Activated T-helper 17 cell treated with anti-CD3 and anti-CD28 coated beads, Interleukin-2, amount 50 U/mL, for 72 hours (primary cell): ENCODE measurements at regions not wholly inside any gene's neighbourhood (a gene's known extent, or its start where the extent isn't known, plus 50 kb on each side); places are given as distances from the start of the nearest gene placed in this dataset.

Experiments
- ATAC-seq: fragments of 150-1000 bp; cut with Tn5 transposase; replicated peaks from 2 replicates; pipeline ENCODE4 v1.10.0; 2021; ENCODE audit warnings: mild to moderate bottlenecking, moderate library complexity
- H3K27ac Mint-ChIP-seq: one replicate; pipeline ENCODE4 v1.8.0; 2022; ENCODE audit warnings: mixed read lengths
- H3K27me3 Mint-ChIP-seq: one replicate; pipeline ENCODE4 v1.8.0; 2022; ENCODE audit warnings: mixed read lengths
- H3K36me3 Mint-ChIP-seq: one replicate; pipeline ENCODE4 v1.8.0; 2022; ENCODE audit warnings: low read depth, mild to moderate bottlenecking, mixed read lengths
- H3K4me1 Mint-ChIP-seq: one replicate; pipeline ENCODE4 v1.8.0; 2022; ENCODE audit warnings: mixed read lengths
- H3K4me3 Mint-ChIP-seq: one replicate; pipeline ENCODE4 v1.8.0; 2022; ENCODE audit warnings: mild to moderate bottlenecking, mixed read lengths
- H3K9me3 Mint-ChIP-seq: one replicate; pipeline ENCODE4 v1.8.0; 2022; ENCODE audit warnings: mixed read lengths

GRCh38 chr7:47197486-47197885, 384.4 kb downstream of the TNS3 start:
- H3K27me3 Mint-ChIP-seq, result no peaks in the 10 kb centered on the region
- ATAC-seq, result no peak
- H3K4me1 Mint-ChIP-seq, result no peaks in the 10 kb centered on the region
- H3K27ac Mint-ChIP-seq, result no peak overlapping the region
- no peaks in the 10 kb centered on the region for H3K36me3 Mint-ChIP-seq
- H3K4me3 Mint-ChIP-seq, result no peak overlapping the region
- no peaks in the 10 kb centered on the region for H3K9me3 Mint-ChIP-seq

- ATAC-seq, result no peak
- H3K4me1 Mint-ChIP-seq, result no peaks in the 10 kb centered on the region
- no peaks in the 10 kb centered on the region for H3K9me3 Mint-ChIP-seq
- no peak overlapping the region for H3K27ac Mint-ChIP-seq
- H3K27me3 Mint-ChIP-seq, result no peaks in the 10 kb centered on the region
- no peak overlapping the region for H3K4me3 Mint-ChIP-seq
- no peaks in the 10 kb centered on the region for H3K36me3 Mint-ChIP-seq
These were observed 385.2 kb downstream of the TNS3 start for GRCh38 chr7:47196737-47197136.

GRCh38 chr7:47196106-47196645, 385.7 kb downstream of the TNS3 start:
- Mint-ChIP-seq H3K9me3 (no peaks in the 10 kb centered on the region), H3K36me3 (no peaks in the 10 kb centered on the region), H3K4me1 (no peaks in the 10 kb centered on the region), H3K27ac (no peak overlapping the region), H3K27me3 (no peaks in the 10 kb centered on the region), H3K4me3 (no peak overlapping the region)
- no peak for ATAC-seq

- H3K27me3 Mint-ChIP-seq, result no peaks in the 10 kb centered on the region
- no peak overlapping the region for H3K4me3 Mint-ChIP-seq
- no peak for ATAC-seq
- no peak overlapping the region for H3K27ac Mint-ChIP-seq
- H3K9me3 Mint-ChIP-seq, result no peaks in the 10 kb centered on the region
- H3K36me3 Mint-ChIP-seq, result no peaks in the 10 kb centered on the region
- no peaks in the 10 kb centered on the region for H3K4me1 Mint-ChIP-seq
These were observed 386.3 kb downstream of the TNS3 start for GRCh38 chr7:47195641-47196040.

GRCh38 chr7:47194516-47195057, 387.3 kb downstream of the TNS3 start:
- H3K4me1 Mint-ChIP-seq, result no peaks in the 10 kb centered on the region

GRCh38 chr7:47192978-47193377, 388.9 kb downstream of the TNS3 start:
- H3K27me3 Mint-ChIP-seq, result no peaks in the 10 kb centered on the region
- H3K9me3 Mint-ChIP-seq, result no peaks in the 10 kb centered on the region
- ATAC-seq, result no peak
- no peak overlapping the region for H3K27ac Mint-ChIP-seq
- no peaks in the 10 kb centered on the region for H3K4me1 Mint-ChIP-seq
- no peak overlapping the region for H3K4me3 Mint-ChIP-seq
- no peaks in the 10 kb centered on the region for H3K36me3 Mint-ChIP-seq

More at GRCh38 chr7:47194516-47195057, 387.3 kb downstream of the TNS3 start:
- ATAC-seq, result no peak
- no peaks in the 10 kb centered on the region for H3K9me3 Mint-ChIP-seq
- no peaks in the 10 kb centered on the region for H3K36me3 Mint-ChIP-seq
- H3K27me3 Mint-ChIP-seq, result no peaks in the 10 kb centered on the region
- no peak overlapping the region for H3K4me3 Mint-ChIP-seq
- no peak overlapping the region for H3K27ac Mint-ChIP-seq

GRCh38 chr7:47191876-47192291, 390.0 kb downstream of the TNS3 start:
- no peak for ATAC-seq

GRCh38 chr7:47191316-47191715, 390.6 kb downstream of the TNS3 start:
- ATAC-seq, result no peak
- no peak overlapping the region for H3K4me3 Mint-ChIP-seq
- H3K4me1 Mint-ChIP-seq, result no peaks in the 10 kb centered on the region
- H3K27me3 Mint-ChIP-seq, result peaks cover 4% of the 10 kb centered on the region
- no peak overlapping the region for H3K27ac Mint-ChIP-seq
- H3K36me3 Mint-ChIP-seq, result no peaks in the 10 kb centered on the region
- H3K9me3 Mint-ChIP-seq, result no peaks in the 10 kb centered on the region

More at GRCh38 chr7:47191876-47192291, 390.0 kb downstream of the TNS3 start:
- Mint-ChIP-seq H3K36me3 (no peaks in the 10 kb centered on the region), H3K27ac (no peak overlapping the region), H3K4me3 (no peak overlapping the region), H3K4me1 (no peaks in the 10 kb centered on the region), H3K9me3 (no peaks in the 10 kb centered on the region), H3K27me3 (no peaks in the 10 kb centered on the region)

- Mint-ChIP-seq H3K4me1 (no peaks in the 10 kb centered on the region), H3K36me3 (no peaks in the 10 kb centered on the region), H3K27me3 (peaks cover 4% of the 10 kb centered on the region), H3K27ac (no peak overlapping the region), H3K4me3 (no peak overlapping the region), H3K9me3 (no peaks in the 10 kb centered on the region)
- ATAC-seq, result no peak
These were observed 391.4 kb downstream of the TNS3 start for GRCh38 chr7:47190462-47190861.

GRCh38 chr7:47188653-47189315, 393.1 kb downstream of the TNS3 start:
- Mint-ChIP-seq H3K4me1 (no peaks in the 10 kb centered on the region), H3K9me3 (no peaks in the 10 kb centered on the region), H3K36me3 (no peaks in the 10 kb centered on the region), H3K27me3 (peaks cover 4% of the 10 kb centered on the region), H3K4me3 (no peak overlapping the region), H3K27ac (no peak overlapping the region)
- no peak for ATAC-seq

GRCh38 chr7:47188136-47188535, 393.8 kb downstream of the TNS3 start:
- Mint-ChIP-seq H3K9me3 (no peaks in the 10 kb centered on the region), H3K36me3 (no peaks in the 10 kb centered on the region), H3K27ac (no peak overlapping the region), H3K4me1 (no peaks in the 10 kb centered on the region), H3K27me3 (peaks cover 4% of the 10 kb centered on the region), H3K4me3 (no peak overlapping the region)
- no peak for ATAC-seq

- no peaks in the 10 kb centered on the region for H3K36me3 Mint-ChIP-seq
- no peak overlapping the region for H3K4me3 Mint-ChIP-seq
- no peaks in the 10 kb centered on the region for H3K9me3 Mint-ChIP-seq
- H3K27me3 Mint-ChIP-seq, result peaks cover 4% of the 10 kb centered on the region
- no peak for ATAC-seq
- no peak overlapping the region for H3K27ac Mint-ChIP-seq
- no peaks in the 10 kb centered on the region for H3K4me1 Mint-ChIP-seq
These were observed 395.6 kb downstream of the TNS3 start for GRCh38 chr7:47186316-47186715.

GRCh38 chr7:47185839-47186238, 396.1 kb downstream of the TNS3 start:
- Mint-ChIP-seq H3K36me3 (no peaks in the 10 kb centered on the region), H3K27ac (no peak overlapping the region), H3K4me1 (no peaks in the 10 kb centered on the region), H3K27me3 (peaks cover 4% of the 10 kb centered on the region), H3K9me3 (no peaks in the 10 kb centered on the region), H3K4me3 (no peak overlapping the region)
- no peak for ATAC-seq

- no peak for ATAC-seq
- no peaks in the 10 kb centered on the region for H3K36me3 Mint-ChIP-seq
- H3K9me3 Mint-ChIP-seq, result no peaks in the 10 kb centered on the region
- no peak overlapping the region for H3K27ac Mint-ChIP-seq
- no peaks in the 10 kb centered on the region for H3K4me1 Mint-ChIP-seq
- no peak overlapping the region for H3K4me3 Mint-ChIP-seq
- peaks cover 4% of the 10 kb centered on the region for H3K27me3 Mint-ChIP-seq
These were observed 396.7 kb downstream of the TNS3 start for GRCh38 chr7:47185170-47185569.

GRCh38 chr7:47183862-47184590, 397.9 kb downstream of the TNS3 start:
- Mint-ChIP-seq H3K4me3 (no peak overlapping the region), H3K27me3 (peaks cover 4% of the 10 kb centered on the region), H3K4me1 (no peaks in the 10 kb centered on the region), H3K36me3 (no peaks in the 10 kb centered on the region), H3K27ac (no peak overlapping the region), H3K9me3 (no peaks in the 10 kb centered on the region)
- no peak for ATAC-seq
